ENCODE measurements at regions not wholly inside any gene's neighbourhood (a gene's known extent, or its start where the extent isn't known, plus 50 kb on each side); places are given as distances from the start of the nearest gene placed in this dataset.

DNA sequence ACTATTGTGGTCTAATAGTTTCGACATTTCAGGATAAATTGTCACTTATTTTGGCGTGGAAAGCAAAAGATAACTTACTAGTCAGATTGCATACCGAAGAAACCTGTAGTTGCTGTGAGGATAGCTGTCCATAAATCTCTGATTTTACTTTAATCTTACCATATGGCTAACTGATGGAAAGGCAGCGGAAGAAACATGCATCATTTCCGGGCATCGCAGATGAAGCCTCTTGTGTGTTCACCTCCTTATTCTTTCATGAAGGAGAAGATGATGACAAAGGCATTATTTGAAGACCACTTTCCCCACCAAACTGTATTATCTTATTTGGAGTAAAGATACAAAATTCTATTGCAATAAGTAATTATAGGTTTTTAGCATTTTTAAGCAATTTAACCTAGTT, 763.6 kb upstream of the SLITRK6 start:
- no peak overlapping the region for H3K27ac ChIP-seq (ENCODE audit: low read depth, low read length)
- no peak overlapping the region for H3K4me3 ChIP-seq (ENCODE audit: low read depth, low read length)
- DNase-seq (ENCODE audit: low read depth, low spot score): no peak
- no peaks in the 10 kb centered on the region for H3K27me3 ChIP-seq (ENCODE audit: control insufficient read depth, insufficient read depth, low read length)
- ChIA-PET CTCF (no interaction called here), POLR2A (no interaction called here)
- no peaks in the 10 kb centered on the region for H3K9me3 ChIP-seq (ENCODE audit: control insufficient read depth, insufficient read depth, low read length)
- TF ChIP-seq, protein P1, sequence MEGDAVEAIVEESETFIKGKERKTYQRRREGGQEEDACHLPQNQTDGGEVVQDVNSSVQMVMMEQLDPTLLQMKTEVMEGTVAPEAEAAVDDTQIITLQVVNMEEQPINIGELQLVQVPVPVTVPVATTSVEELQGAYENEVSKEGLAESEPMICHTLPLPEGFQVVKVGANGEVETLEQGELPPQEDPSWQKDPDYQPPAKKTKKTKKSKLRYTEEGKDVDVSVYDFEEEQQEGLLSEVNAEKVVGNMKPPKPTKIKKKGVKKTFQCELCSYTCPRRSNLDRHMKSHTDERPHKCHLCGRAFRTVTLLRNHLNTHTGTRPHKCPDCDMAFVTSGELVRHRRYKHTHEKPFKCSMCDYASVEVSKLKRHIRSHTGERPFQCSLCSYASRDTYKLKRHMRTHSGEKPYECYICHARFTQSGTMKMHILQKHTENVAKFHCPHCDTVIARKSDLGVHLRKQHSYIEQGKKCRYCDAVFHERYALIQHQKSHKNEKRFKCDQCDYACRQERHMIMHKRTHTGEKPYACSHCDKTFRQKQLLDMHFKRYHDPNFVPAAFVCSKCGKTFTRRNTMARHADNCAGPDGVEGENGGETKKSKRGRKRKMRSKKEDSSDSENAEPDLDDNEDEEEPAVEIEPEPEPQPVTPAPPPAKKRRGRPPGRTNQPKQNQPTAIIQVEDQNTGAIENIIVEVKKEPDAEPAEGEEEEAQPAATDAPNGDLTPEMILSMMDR (IDR thresholded peaks at IDR 0.05; ENCODE audit: low read depth, low read length): no peak

DNA sequence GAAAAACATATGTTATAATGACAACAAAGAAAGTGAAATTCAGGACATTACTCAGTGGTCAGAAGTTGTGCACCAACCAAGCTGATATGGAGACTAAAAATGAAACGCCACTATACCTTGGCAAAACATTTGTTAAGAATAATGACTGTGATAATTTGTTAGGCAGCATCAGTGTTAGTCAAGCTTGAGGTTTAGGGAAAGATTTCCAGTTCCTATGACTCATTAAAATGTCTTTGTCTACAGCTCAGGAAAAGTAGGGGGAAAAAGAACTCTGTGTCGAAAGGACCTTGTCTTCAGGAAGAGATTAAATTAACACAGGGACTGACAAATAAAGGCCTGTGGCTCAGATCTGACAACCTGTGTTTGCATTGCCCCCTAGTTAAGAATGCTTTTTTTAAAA, 764.1 kb upstream of the SLITRK6 start:
- Histone ChIP-seq H3K27ac (ENCODE audit: low read depth, low read length) (no peak overlapping the region), H3K27me3 (ENCODE audit: control insufficient read depth, insufficient read depth, low read length) (no peaks in the 10 kb centered on the region), H3K4me3 (ENCODE audit: low read depth, low read length) (no peak overlapping the region), H3K9me3 (ENCODE audit: control insufficient read depth, insufficient read depth, low read length) (no peaks in the 10 kb centered on the region)
- ChIA-PET POLR2A (no interaction called here), CTCF (no interaction called here)
- no peak for DNase-seq (ENCODE audit: low read depth, low spot score)
- TF ChIP-seq, protein P1 (IDR thresholded peaks at IDR 0.05; ENCODE audit: low read depth, low read length): no peak

DNA sequence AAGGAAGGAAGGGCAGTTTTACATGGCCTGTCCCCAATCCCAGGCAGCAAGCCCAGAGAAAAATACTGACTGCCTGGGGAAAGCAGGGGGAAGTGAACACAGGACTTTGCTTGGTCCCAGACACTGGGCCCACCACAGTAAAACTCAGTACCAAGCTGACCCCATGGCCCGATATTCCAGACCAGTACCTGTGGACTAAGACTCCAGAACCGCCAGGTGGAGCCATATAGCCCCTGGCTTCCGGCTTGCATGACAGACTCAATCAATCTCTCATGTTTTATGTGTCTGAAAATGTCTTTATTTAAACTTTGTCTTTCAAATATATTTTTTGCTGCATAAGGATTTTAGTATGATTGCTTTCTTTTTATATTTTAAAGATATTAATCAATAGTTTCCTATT, 767.9 kb upstream of the SLITRK6 start:
- Histone ChIP-seq H3K27ac (ENCODE audit: low read depth, low read length) (no peak overlapping the region), H3K9me3 (ENCODE audit: control insufficient read depth, insufficient read depth, low read length) (no peaks in the 10 kb centered on the region), H3K4me3 (ENCODE audit: low read depth, low read length) (no peak overlapping the region), H3K27me3 (ENCODE audit: control insufficient read depth, insufficient read depth, low read length) (no peaks in the 10 kb centered on the region)
- TF ChIP-seq, protein P1 (IDR thresholded peaks at IDR 0.05; ENCODE audit: low read depth, low read length): no peak
- CTCF ChIA-PET: no interaction called here
- no peak for DNase-seq (ENCODE audit: low read depth, low spot score)
- POLR2A ChIA-PET: no interaction called here

DNA sequence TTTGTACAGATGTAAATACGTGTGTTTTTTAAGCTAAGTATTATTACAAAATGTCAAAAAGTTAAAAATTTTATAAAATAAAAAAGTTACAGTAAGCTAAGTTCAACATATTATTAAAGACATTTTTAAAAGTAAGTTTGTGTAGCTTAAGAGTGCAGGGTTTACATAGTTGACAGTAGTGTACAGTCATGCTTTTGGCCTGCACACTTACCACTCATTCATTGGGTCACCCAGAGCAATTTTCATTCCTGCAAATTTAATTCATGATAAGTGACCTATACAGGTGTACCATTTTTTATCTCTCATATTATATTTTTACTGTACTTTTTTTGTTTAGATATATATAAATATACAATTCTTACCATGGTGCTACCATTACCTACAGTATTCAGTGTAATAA, 769.9 kb upstream of the SLITRK6 start:
- Histone ChIP-seq H3K4me3 (ENCODE audit: low read depth, low read length) (no peak overlapping the region), H3K27me3 (ENCODE audit: control insufficient read depth, insufficient read depth, low read length) (no peaks in the 10 kb centered on the region), H3K9me3 (ENCODE audit: control insufficient read depth, insufficient read depth, low read length) (no peaks in the 10 kb centered on the region), H3K27ac (ENCODE audit: low read depth, low read length) (no peak overlapping the region)
- ChIA-PET CTCF (no interaction called here), POLR2A (no interaction called here)
- TF ChIP-seq, protein P1 (IDR thresholded peaks at IDR 0.05; ENCODE audit: low read depth, low read length): no peak
- no peak for DNase-seq (ENCODE audit: low read depth, low spot score)

DNA sequence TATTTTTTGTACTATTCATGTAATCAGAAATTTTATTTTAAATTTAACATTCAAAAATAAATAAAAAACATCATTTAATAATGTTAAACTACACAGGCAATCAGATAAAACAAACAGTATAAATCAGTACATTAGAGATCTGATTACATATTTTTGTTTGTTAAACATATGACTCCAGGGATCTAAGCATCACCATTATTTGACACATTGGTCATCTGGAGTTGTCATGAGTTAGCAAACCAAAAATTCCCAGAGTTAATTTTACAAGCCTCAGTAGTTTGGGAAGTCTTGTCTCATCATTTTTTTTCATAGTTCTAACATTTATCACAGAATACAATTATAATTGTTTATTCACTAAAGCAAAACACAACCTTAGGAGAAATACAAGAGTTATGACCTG, 770.8 kb upstream of the SLITRK6 start:
- ChIA-PET CTCF (no interaction called here), POLR2A (no interaction called here)
- no peak overlapping the region for H3K4me3 ChIP-seq (ENCODE audit: low read depth, low read length)
- TF ChIP-seq, protein P1 (IDR thresholded peaks at IDR 0.05; ENCODE audit: low read depth, low read length): no peak
- no peaks in the 10 kb centered on the region for H3K9me3 ChIP-seq (ENCODE audit: control insufficient read depth, insufficient read depth, low read length)
- H3K27me3 ChIP-seq (ENCODE audit: control insufficient read depth, insufficient read depth, low read length): no peaks in the 10 kb centered on the region
- no peak for DNase-seq (ENCODE audit: low read depth, low spot score)
- no peak overlapping the region for H3K27ac ChIP-seq (ENCODE audit: low read depth, low read length)
